Glutamatergic neuron (in vitro differentiated cells): ENCODE measurements at regions not wholly inside any gene's neighbourhood (a gene's known extent, or its start where the extent isn't known, plus 50 kb on each side); places are given as distances from the start of the nearest gene placed in this dataset.

Source experiments
- DNase-seq: peaks from one replicate; pipeline ENCODE4 v3.0.0; 2022
- H3K27ac Mint-ChIP-seq: one replicate; pipeline ENCODE4 v1.8.0; 2020; ENCODE audit warnings: mild to moderate bottlenecking, mixed read lengths, inconsistent platforms; ENCODE audit not compliant: unreplicated experiment
- H3K27me3 Mint-ChIP-seq: one replicate; pipeline ENCODE4 v1.8.0; 2020; ENCODE audit warnings: mild to moderate bottlenecking, moderate library complexity, mixed read lengths, inconsistent platforms; ENCODE audit not compliant: unreplicated experiment
- H3K36me3 Mint-ChIP-seq: one replicate; pipeline ENCODE4 v1.8.0; 2020; ENCODE audit warnings: mild to moderate bottlenecking, mixed read lengths, inconsistent platforms; ENCODE audit not compliant: unreplicated experiment
- H3K4me1 Mint-ChIP-seq: one replicate; pipeline ENCODE4 v1.8.0; 2020; ENCODE audit warnings: mild to moderate bottlenecking, low read depth, mixed read lengths, inconsistent platforms; ENCODE audit not compliant: unreplicated experiment
- H3K4me3 Mint-ChIP-seq: one replicate; pipeline ENCODE4 v1.8.0; 2020; ENCODE audit warnings: mild to moderate bottlenecking, mixed read lengths, inconsistent platforms; ENCODE audit not compliant: unreplicated experiment
- H3K9me3 Mint-ChIP-seq: one replicate; pipeline ENCODE4 v1.8.0; 2020; ENCODE audit warnings: mild to moderate bottlenecking, moderate library complexity, mixed read lengths, inconsistent platforms; ENCODE audit not compliant: unreplicated experiment
- TF ChIP-seq, protein P1 (sequence below): fragments of 200-600 bp; sonication (generic); IDR thresholded peaks from one replicate; pipeline ENCODE4 v1.5.0; 2021; ENCODE audit not compliant: partially characterized antibody, unreplicated experiment

DNA sequence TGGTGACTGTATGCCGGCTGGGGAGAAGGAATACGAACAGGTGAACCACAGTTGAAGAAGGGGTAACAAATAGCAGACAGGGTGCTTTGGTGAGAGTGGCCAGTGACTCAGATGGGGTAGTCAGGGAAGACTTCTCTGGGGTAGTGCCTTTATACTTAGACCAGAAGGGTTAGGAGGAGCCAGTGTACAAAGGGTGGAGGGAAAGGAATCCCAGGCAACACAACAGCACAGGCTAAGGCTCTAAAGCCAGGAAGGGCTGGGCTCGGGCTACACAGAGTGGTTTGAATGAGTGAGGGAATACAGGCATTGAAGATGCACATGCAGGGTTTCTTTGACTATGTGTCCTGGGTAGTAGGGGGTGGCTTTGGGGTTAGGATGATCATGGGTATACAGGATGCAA lies 70.6 kb upstream of the CXCL14 start:
- TF ChIP-seq, protein P1, sequence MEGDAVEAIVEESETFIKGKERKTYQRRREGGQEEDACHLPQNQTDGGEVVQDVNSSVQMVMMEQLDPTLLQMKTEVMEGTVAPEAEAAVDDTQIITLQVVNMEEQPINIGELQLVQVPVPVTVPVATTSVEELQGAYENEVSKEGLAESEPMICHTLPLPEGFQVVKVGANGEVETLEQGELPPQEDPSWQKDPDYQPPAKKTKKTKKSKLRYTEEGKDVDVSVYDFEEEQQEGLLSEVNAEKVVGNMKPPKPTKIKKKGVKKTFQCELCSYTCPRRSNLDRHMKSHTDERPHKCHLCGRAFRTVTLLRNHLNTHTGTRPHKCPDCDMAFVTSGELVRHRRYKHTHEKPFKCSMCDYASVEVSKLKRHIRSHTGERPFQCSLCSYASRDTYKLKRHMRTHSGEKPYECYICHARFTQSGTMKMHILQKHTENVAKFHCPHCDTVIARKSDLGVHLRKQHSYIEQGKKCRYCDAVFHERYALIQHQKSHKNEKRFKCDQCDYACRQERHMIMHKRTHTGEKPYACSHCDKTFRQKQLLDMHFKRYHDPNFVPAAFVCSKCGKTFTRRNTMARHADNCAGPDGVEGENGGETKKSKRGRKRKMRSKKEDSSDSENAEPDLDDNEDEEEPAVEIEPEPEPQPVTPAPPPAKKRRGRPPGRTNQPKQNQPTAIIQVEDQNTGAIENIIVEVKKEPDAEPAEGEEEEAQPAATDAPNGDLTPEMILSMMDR, result no peak
- H3K4me1 Mint-ChIP-seq, result no peaks in the 10 kb centered on the region
- no peak for DNase-seq
- no peaks in the 10 kb centered on the region for H3K27me3 Mint-ChIP-seq
- no peak overlapping the region for H3K4me3 Mint-ChIP-seq
- peaks cover 7% of the 10 kb centered on the region for H3K36me3 Mint-ChIP-seq
- no peaks in the 10 kb centered on the region for H3K9me3 Mint-ChIP-seq
- no peak overlapping the region for H3K27ac Mint-ChIP-seq

DNA sequence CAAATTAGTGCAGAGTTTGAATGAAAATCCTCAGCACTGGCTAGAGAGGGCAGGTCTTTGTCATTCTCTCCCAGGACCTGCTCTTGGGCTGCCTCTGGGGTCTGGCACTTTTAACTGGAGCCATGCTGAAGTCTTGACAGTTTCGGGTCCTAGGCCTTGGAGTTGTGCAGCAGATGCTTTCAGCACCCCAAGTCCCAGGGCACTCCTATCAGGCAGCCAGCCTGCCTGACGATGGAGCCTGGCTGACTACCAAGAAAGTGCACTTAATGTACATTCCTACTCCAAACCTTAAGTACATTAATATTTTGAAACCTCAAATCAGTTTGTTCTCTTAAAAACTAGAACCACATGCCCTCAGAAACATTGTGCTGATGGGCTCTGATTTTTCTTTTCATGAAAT lies 69.3 kb upstream of the CXCL14 start:
- Mint-ChIP-seq H3K4me3 (no peak overlapping the region), H3K36me3 (peaks cover 4% of the 10 kb centered on the region), H3K4me1 (no peaks in the 10 kb centered on the region), H3K27me3 (peaks cover 2% of the 10 kb centered on the region), H3K27ac (no peak overlapping the region), H3K9me3 (no peaks in the 10 kb centered on the region)
- TF ChIP-seq, protein P1, result no peak
- DNase-seq, result no peak

DNA sequence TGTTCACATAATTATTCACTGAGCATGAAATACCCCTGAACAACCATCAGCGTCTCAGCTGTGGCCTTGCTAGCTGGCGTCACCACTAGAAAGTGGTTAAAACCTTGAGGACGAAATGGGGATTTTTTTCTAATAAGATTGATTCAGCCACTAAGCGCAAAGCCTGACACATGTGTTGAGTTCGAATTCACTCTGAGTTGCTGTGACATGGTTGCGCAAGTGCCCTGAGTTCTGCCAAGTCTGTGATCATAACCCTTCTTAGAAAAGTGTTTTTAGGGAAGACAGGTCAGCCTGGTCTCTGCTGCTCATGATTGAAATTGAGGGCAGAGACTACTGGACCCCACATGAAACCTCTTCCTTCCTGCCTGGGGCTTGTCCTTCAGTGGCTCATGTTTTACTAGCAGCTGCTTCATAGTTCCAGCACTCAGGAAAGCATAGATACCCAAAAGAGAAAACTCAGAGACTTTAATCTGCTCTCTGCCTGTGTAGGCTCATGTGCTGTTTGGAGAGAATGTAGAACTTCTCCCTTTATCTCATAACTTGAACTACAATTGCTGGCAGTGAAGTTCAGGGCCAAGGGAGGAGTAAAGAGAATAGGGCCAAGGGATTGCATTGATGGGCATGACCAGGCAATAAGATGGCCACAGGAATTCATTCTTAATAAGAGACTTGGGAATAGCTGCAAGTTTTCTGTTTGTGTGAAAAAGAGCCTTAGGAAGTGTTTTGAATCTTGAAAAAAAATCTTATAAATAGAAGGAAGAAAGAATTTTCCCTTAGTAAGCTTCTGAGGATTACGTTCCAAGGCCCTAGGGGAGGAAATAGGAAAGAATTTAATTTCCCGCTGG lies 66.8 kb upstream of the CXCL14 start:
- Mint-ChIP-seq H3K36me3 (no peaks in the 10 kb centered on the region), H3K4me1 (peaks cover 3% of the 10 kb centered on the region), H3K27ac (no peak overlapping the region), H3K27me3 (peaks cover 2% of the 10 kb centered on the region), H3K4me3 (no peak overlapping the region), H3K9me3 (no peaks in the 10 kb centered on the region)
- TF ChIP-seq, protein P1, result no peak
- DNase-seq, result no peak

DNA sequence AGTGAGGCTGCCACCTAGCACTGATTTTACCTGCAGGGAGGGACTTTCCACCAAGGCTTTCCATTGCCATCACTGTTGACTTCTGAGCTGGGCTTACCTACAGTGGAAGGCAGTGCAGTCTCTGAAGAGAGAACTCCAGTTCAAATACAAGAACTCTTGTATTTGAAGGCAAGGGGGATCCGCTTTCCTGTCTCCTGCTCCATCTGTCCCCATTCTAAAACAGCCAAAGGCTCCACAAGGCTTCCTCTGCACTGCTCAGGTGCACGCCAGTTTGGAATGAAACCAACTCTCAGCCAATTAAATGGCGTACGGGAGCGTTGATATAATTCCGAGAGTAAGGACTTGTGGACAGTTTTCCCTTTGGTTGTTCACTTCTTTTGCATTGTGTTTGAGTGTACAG lies 66.0 kb upstream of the CXCL14 start:
- peaks cover 3% of the 10 kb centered on the region for H3K4me1 Mint-ChIP-seq
- TF ChIP-seq, protein P1, result no peak
- H3K9me3 Mint-ChIP-seq, result no peaks in the 10 kb centered on the region
- peaks cover 2% of the 10 kb centered on the region for H3K27me3 Mint-ChIP-seq
- H3K27ac Mint-ChIP-seq, result no peak overlapping the region
- DNase-seq, result no peak
- H3K4me3 Mint-ChIP-seq, result no peak overlapping the region
- no peaks in the 10 kb centered on the region for H3K36me3 Mint-ChIP-seq
